Neural cell (in vitro differentiated cells): ENCODE measurements at regions not wholly inside any gene's neighbourhood (a gene's known extent, or its start where the extent isn't known, plus 50 kb on each side); places are given as distances from the start of the nearest gene placed in this dataset.

Source experiments
- CTCF ChIP-seq: fragments of 450-650 bp; IDR thresholded peaks from 2 replicates; pipeline ENCODE4 v1.5.1; 2014; ENCODE audit warnings: antibody characterized with exemption, mild to moderate bottlenecking, moderate library complexity; ENCODE audit not compliant: poor library complexity, severe bottlenecking
- TAF1 ChIP-seq: IDR thresholded peaks from 2 replicates; pipeline ENCODE4 v1.6.1; 2012; ENCODE audit warnings: low read depth
- TF ChIP-seq, protein P1 (sequence below): IDR thresholded peaks from 2 replicates; pipeline ENCODE4 v1.6.1; 2012; ENCODE audit warnings: borderline replicate concordance

DNA sequence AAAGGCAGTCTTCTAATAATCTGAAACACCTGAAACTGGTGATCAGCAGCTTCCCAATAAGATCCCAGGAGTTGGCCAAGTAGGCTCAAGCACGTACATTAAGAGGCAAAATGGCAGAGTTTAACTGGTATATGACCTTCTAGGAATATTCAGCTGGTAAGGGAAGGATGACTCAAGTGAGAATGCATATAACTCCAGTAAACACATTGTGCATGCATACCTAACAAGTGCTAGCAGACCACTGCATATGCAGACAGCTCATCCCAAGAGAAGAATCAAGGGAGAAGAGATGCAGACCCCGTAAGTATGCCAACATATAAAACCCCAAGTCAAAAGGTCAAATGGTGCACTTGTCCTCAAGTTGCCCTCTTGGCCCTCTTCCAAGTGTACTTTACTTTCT lies 73.0 kb upstream of the ZRANB2 start:
- TF ChIP-seq CTCF (no peak), TAF1 (no peak)
- TF ChIP-seq, protein P1, sequence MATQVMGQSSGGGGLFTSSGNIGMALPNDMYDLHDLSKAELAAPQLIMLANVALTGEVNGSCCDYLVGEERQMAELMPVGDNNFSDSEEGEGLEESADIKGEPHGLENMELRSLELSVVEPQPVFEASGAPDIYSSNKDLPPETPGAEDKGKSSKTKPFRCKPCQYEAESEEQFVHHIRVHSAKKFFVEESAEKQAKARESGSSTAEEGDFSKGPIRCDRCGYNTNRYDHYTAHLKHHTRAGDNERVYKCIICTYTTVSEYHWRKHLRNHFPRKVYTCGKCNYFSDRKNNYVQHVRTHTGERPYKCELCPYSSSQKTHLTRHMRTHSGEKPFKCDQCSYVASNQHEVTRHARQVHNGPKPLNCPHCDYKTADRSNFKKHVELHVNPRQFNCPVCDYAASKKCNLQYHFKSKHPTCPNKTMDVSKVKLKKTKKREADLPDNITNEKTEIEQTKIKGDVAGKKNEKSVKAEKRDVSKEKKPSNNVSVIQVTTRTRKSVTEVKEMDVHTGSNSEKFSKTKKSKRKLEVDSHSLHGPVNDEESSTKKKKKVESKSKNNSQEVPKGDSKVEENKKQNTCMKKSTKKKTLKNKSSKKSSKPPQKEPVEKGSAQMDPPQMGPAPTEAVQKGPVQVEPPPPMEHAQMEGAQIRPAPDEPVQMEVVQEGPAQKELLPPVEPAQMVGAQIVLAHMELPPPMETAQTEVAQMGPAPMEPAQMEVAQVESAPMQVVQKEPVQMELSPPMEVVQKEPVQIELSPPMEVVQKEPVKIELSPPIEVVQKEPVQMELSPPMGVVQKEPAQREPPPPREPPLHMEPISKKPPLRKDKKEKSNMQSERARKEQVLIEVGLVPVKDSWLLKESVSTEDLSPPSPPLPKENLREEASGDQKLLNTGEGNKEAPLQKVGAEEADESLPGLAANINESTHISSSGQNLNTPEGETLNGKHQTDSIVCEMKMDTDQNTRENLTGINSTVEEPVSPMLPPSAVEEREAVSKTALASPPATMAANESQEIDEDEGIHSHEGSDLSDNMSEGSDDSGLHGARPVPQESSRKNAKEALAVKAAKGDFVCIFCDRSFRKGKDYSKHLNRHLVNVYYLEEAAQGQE = no peak
